Activated CD8-positive, alpha-beta T cell treated with anti-CD3 and anti-CD28 coated beads for 36 hours (primary cell): ENCODE measurements at regions not wholly inside any gene's neighbourhood (a gene's known extent, or its start where the extent isn't known, plus 50 kb on each side); places are given as distances from the start of the nearest gene placed in this dataset.
A peak's percentile ranks its signal among the peaks of the same experiment; 100 is the strongest.

ENCODE experiments used
- ATAC-seq: fragments of 200-7000 bp; cut with Tn5 transposase; one replicate; pipeline ENCODE4 v1.10.0; 2021; ENCODE audit warnings: mild to moderate bottlenecking, moderate library complexity
- CTCF ChIA-PET: fragments of 350-600 bp; sonication (Branson Sonifier 250); formaldehyde crosslinking; loops from one replicate; lab custom pipeline; 2021; ENCODE audit warnings: antibody characterized with exemption; lab: Charles Lee
- POLR2A ChIA-PET: fragments of 350-600 bp; sonication (Branson Sonifier 250); formaldehyde crosslinking; loops from one replicate; lab custom pipeline; 2021; ENCODE audit warnings: antibody characterized with exemption; lab: Charles Lee
- DNase-seq: peaks from one replicate; pipeline ENCODE4 v3.0.0-alpha.2; 2020
- H3K27ac Mint-ChIP-seq: one replicate; pipeline ENCODE4 v1.8.0; 2021; ENCODE audit warnings: mild to moderate bottlenecking, mixed read lengths
- H3K27me3 Mint-ChIP-seq: one replicate; pipeline ENCODE4 v1.8.0; 2021; ENCODE audit warnings: mixed read lengths
- H3K36me3 Mint-ChIP-seq: one replicate; pipeline ENCODE4 v1.8.0; 2021; ENCODE audit warnings: low read depth, mixed read lengths
- H3K4me1 Mint-ChIP-seq: one replicate; pipeline ENCODE4 v1.8.0; 2021; ENCODE audit warnings: low read depth, mixed read lengths
- H3K4me3 Mint-ChIP-seq: one replicate; pipeline ENCODE4 v1.8.0; 2021; ENCODE audit warnings: mild to moderate bottlenecking, moderate library complexity, mixed read lengths
- H3K9me3 Mint-ChIP-seq: one replicate; pipeline ENCODE4 v1.8.0; 2021; ENCODE audit warnings: mixed read lengths
- intact Hi-C: fragments of 100-400 bp; cut with micrococcal nuclease; formaldehyde crosslinking; loops from one replicate; pipeline ENCODE4 v1.10.0; 2022
- TF ChIP-seq, protein P1 (sequence below): fragments of 200-600 bp; IDR thresholded peaks from one replicate; pipeline ENCODE4 v1.8.0; 2022; ENCODE audit warnings: antibody characterized with exemption, mild to moderate bottlenecking

DNA sequence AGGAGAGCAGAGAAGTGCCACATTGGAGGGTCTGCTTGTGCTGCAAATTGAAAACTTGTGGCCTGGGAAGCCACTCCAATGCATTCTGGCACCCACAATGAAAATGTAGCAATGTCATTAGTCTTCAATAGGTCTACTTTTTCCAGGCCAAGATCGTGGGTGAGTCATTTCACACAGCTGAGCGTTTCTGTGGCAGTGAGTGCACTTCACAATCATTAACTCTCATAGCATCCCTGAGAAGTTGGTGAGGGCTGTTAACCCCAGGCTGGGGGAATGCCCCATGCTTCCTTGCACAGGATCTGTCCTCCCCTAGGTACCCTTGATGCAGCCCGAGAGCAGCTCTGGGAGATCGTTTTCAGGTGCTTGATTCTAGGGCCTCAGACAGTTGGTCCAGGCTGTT is 196.8 kb upstream of the ATP6AP2 start:
- ChIA-PET POLR2A (no interaction called here), CTCF (no interaction called here)
- Mint-ChIP-seq H3K9me3 (no peaks in the 10 kb centered on the region), H3K4me3 (no peak overlapping the region), H3K27me3 (no peaks in the 10 kb centered on the region), H3K27ac (no peak overlapping the region), H3K4me1 (no peaks in the 10 kb centered on the region), H3K36me3 (no peaks in the 10 kb centered on the region)
- no peak for ATAC-seq
- peak; percentile 2 for DNase-seq
- intact Hi-C loops = no loop called here
- TF ChIP-seq, protein P1, sequence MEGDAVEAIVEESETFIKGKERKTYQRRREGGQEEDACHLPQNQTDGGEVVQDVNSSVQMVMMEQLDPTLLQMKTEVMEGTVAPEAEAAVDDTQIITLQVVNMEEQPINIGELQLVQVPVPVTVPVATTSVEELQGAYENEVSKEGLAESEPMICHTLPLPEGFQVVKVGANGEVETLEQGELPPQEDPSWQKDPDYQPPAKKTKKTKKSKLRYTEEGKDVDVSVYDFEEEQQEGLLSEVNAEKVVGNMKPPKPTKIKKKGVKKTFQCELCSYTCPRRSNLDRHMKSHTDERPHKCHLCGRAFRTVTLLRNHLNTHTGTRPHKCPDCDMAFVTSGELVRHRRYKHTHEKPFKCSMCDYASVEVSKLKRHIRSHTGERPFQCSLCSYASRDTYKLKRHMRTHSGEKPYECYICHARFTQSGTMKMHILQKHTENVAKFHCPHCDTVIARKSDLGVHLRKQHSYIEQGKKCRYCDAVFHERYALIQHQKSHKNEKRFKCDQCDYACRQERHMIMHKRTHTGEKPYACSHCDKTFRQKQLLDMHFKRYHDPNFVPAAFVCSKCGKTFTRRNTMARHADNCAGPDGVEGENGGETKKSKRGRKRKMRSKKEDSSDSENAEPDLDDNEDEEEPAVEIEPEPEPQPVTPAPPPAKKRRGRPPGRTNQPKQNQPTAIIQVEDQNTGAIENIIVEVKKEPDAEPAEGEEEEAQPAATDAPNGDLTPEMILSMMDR = no peak

GRCh38 chrX:40383360-40383759 is 197.4 kb upstream of the ATP6AP2 start:
- Mint-ChIP-seq H3K4me1 (no peaks in the 10 kb centered on the region), H3K4me3 (no peak overlapping the region), H3K36me3 (no peaks in the 10 kb centered on the region), H3K27me3 (no peaks in the 10 kb centered on the region), H3K27ac (no peak overlapping the region), H3K9me3 (peaks cover 2% of the 10 kb centered on the region)
- ChIA-PET POLR2A (no interaction called here), CTCF (no interaction called here)
- ATAC-seq = no peak
- TF ChIP-seq, protein P1 = no peak
- intact Hi-C loops = no loop called here
- DNase-seq = no peak

DNA sequence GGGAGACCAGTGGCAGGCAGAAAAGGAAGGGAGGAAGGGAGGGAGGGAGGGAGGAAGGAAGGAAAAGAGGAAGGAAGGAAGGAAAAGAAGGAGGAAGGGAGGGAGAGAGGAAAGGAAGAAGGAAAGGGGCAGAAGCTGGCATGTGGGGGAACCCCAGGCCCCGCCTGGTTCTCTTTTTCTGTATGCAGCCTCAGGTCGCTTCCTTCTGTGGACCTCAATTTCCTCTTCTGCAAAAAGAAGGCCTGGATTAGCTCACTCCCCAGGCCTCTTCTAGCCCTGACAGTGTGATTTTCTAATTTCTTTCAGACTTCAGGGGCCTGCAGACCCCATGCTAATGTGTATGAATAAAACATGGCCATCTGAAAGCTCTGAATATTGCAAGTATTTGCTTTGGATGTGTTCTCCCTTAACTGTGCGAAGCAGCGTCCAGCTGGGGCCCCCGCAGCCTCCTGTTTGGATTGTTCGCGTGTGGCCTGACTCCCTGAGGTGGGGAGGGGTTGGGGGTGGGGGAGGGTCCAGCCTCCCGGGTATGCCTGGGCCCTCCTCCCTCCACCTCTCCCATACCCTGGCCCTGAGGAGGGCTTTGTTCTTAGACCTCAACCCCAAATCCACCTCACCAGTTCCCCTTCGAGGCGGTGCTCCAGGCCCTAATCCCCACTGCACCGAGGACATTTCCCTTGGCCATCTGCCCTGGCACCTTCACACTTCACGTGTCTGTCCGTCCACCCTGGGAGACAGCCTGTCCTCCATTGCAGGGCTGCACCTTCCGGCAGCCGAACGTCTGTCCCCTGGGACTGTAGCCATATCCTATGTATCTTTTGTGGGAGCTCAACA is 199.9 kb upstream of the ATP6AP2 start:
- Mint-ChIP-seq H3K4me1 (no peaks in the 10 kb centered on the region), H3K9me3 (peaks cover 2% of the 10 kb centered on the region), H3K27ac (no peak overlapping the region), H3K27me3 (no peaks in the 10 kb centered on the region), H3K4me3 (no peak overlapping the region), H3K36me3 (no peaks in the 10 kb centered on the region)
- ChIA-PET CTCF (no interaction called here), POLR2A (no interaction called here)
- TF ChIP-seq, protein P1 = no peak
- ATAC-seq (no peak), DNase-seq (no peak)
- intact Hi-C loops = no loop called here

DNA sequence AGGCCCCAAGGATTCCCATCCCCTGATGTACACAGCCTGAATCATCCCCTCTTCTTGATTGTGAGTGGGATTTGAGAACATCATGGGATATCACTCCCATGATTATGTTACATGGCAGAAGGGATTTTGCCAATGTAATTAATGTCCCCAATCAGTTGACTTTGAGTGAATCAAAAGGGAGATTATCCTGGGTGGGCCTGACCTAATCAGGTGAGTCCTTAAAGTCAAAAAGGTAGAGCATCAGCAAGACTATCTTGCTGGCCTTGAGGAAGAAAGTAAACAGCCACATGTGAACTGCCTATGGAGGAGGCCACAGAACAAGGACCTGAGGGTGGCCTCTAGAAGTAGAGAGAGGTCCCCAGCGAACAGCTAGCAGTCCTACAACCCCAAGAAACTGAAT is 203.1 kb upstream of the ATP6AP2 start:
- Mint-ChIP-seq H3K27ac (no peak overlapping the region), H3K27me3 (no peaks in the 10 kb centered on the region), H3K36me3 (no peaks in the 10 kb centered on the region), H3K4me1 (no peaks in the 10 kb centered on the region), H3K4me3 (no peak overlapping the region), H3K9me3 (peaks cover 2% of the 10 kb centered on the region)
- ATAC-seq = no peak
- ChIA-PET POLR2A (no interaction called here), CTCF (no interaction called here)
- no peak for DNase-seq
- TF ChIP-seq, protein P1 = no peak
- intact Hi-C loops = no loop called here

DNA sequence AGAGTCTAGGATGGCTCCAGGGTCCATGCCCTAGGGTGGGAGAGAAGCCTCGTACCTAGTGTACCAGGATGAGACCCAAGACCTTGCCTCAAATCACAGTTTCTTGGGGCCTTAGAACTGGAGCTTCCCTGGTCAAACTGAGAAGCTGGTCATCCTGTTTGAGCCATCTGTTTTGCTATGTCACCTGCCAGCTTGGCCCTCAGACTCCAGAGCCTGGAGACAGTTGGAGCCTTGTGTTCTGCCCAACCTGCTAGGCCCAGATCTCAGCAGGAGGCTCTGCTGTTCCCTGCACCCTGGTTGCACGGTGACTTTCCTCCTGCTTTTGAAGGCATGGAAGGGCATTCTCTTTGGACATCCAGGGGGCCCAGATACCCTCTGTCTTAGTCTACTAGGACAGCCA is 206.3 kb upstream of the ATP6AP2 start:
- Mint-ChIP-seq H3K27ac (no peak overlapping the region), H3K36me3 (no peaks in the 10 kb centered on the region), H3K4me1 (no peaks in the 10 kb centered on the region), H3K4me3 (no peak overlapping the region), H3K9me3 (peaks cover 2% of the 10 kb centered on the region), H3K27me3 (no peaks in the 10 kb centered on the region)
- ChIA-PET CTCF (no interaction called here), POLR2A (no interaction called here)
- DNase-seq = no peak
- intact Hi-C loops = no loop called here
- no peak for ATAC-seq
- TF ChIP-seq, protein P1 = no peak
